ENCODE measurements at regions not wholly inside any gene's neighbourhood (a gene's known extent, or its start where the extent isn't known, plus 50 kb on each side); places are given as distances from the start of the nearest gene placed in this dataset.
"Not testable (repeated sequence)": the region's sequence is repeated elsewhere in the genome, so short reads cannot be mapped to it uniquely, and the experiment has no call there.

DNA sequence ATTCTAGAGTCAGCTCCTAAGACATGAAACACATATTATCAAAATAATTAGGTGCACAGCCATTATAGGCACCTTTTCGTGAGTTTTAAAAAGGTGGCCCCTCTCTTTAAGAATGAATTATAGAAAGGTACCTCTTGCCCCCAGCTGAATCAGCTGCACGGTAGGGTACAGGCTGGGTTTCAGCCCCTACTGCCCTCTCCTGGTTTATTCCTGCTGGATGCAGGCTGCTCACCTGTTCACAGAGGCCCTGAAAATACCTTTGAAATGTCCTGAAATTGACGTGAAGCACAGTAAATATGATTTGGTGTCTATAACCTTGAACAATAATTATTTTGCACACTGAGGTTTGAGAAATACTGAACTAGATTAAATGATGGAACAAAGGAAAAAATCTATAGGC is 504.8 kb upstream of the SGCD start:
- H3K36me3 ChIP-seq (ENCODE audit: control insufficient read depth, insufficient read depth, low read length) = no peaks in the 10 kb centered on the region
- DNase-seq (ENCODE audit: extremely low read depth, insufficient read length) = no peak
- no peak overlapping the region for H3K4me3 ChIP-seq (replicated peaks; ENCODE audit: low read depth, low read length)
- TF ChIP-seq, protein P1, sequence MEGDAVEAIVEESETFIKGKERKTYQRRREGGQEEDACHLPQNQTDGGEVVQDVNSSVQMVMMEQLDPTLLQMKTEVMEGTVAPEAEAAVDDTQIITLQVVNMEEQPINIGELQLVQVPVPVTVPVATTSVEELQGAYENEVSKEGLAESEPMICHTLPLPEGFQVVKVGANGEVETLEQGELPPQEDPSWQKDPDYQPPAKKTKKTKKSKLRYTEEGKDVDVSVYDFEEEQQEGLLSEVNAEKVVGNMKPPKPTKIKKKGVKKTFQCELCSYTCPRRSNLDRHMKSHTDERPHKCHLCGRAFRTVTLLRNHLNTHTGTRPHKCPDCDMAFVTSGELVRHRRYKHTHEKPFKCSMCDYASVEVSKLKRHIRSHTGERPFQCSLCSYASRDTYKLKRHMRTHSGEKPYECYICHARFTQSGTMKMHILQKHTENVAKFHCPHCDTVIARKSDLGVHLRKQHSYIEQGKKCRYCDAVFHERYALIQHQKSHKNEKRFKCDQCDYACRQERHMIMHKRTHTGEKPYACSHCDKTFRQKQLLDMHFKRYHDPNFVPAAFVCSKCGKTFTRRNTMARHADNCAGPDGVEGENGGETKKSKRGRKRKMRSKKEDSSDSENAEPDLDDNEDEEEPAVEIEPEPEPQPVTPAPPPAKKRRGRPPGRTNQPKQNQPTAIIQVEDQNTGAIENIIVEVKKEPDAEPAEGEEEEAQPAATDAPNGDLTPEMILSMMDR (IDR thresholded peaks at IDR 0.05; ENCODE audit: insufficient read depth, low read length, poor library complexity, severe bottlenecking) = no peak
- no peaks in the 10 kb centered on the region for H3K27me3 ChIP-seq (replicated peaks; ENCODE audit: control insufficient read depth, insufficient read depth, low read length)

DNA sequence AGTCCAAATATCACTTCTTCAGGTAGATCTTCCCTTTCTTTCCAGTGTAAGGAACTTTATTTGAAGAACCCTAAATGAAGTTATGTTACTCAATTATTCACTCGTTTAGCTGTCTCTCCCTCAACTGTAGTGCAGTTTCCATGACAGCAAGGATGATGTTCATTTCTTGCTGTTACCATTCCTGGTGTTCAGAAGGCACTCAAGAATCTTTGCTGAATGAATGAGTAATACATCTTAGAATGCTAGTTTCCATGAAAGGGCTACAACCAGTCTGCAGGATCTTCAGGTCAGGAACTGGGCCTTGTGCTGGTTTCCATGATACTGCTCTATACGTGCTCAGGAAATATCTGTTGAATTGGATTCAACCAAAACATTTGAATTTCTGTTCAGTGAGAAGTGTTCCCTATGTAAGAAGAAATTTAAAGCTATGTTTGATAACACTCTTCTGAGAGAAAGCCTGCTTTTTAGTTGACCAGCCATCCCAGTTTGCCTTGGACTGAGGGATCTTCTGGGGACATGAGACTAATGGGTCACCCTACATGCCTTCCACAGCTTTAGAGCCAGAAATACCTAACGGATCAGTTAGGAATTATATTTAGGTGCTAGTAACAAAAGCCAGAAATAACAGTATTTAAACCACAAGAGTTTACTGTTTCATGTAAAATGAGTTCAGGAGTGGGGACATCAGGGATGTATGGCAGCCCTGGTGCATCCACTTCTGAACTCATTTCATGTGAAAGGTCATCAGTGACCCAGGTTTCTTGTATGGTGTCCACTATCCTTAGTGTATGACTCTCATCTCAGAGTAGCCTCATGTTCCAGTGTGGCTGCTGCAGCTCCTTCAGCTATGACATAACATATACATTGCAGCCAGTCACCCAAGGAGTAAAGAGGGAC is 500.1 kb upstream of the SGCD start:
- H3K4me3 ChIP-seq (replicated peaks; ENCODE audit: low read depth, low read length) = no peak overlapping the region
- no peaks in the 10 kb centered on the region for H3K27me3 ChIP-seq (replicated peaks; ENCODE audit: control insufficient read depth, insufficient read depth, low read length)
- no peaks in the 10 kb centered on the region for H3K36me3 ChIP-seq (ENCODE audit: control insufficient read depth, insufficient read depth, low read length)
- DNase-seq (ENCODE audit: extremely low read depth, insufficient read length) = no peak
- TF ChIP-seq, protein P1 (IDR thresholded peaks at IDR 0.05; ENCODE audit: insufficient read depth, low read length, poor library complexity, severe bottlenecking) = no peak

DNA sequence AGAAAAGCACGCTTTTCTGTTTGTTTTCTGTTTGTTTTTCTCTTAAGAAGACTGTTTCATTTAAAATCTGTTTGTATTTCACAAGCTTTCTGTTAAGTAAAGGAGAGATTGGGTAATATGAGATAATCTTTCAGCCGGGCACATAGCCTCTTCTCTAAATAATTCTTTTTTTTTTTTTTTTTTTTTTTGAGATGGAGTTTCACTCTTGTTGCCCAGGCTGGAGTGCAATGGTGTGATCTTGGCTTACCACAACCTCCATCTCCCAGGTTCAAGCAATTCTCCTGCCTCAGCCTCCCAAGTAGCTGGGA is 499.5 kb upstream of the SGCD start:
- not testable (repeated sequence) for H3K4me3 ChIP-seq (replicated peaks; ENCODE audit: low read depth, low read length); DNase-seq (ENCODE audit: extremely low read depth, insufficient read length); H3K36me3 ChIP-seq (ENCODE audit: control insufficient read depth, insufficient read depth, low read length); H3K27me3 ChIP-seq (replicated peaks; ENCODE audit: control insufficient read depth, insufficient read depth, low read length)

DNA sequence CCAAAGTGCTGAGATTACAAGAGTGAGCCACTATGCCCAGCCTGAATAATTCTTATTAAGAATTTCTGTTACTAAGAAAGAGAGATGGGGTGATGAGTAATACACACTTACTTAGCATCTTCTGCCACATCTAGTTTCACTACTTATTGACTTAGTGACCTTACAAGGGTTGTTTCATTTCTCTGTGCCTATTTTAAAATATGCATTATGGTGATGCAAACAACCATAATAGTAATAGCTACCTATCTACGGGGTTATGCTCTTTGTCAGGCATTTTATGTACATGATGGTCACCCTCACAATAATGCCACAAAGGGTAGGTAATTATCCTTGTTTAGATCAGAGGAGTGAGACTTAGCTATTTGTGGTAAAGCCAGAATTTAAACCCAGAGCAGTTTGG is 499.0 kb upstream of the SGCD start:
- peak; percentile 57 for DNase-seq (ENCODE audit: extremely low read depth, insufficient read length)
- Histone ChIP-seq H3K27me3 (replicated peaks; ENCODE audit: control insufficient read depth, insufficient read depth, low read length) (no peaks in the 10 kb centered on the region), H3K4me3 (replicated peaks; ENCODE audit: low read depth, low read length) (no peak overlapping the region), H3K36me3 (ENCODE audit: control insufficient read depth, insufficient read depth, low read length) (no peaks in the 10 kb centered on the region)
- TF ChIP-seq, protein P1 (IDR thresholded peaks at IDR 0.05; ENCODE audit: insufficient read depth, low read length, poor library complexity, severe bottlenecking) = no peak

DNA sequence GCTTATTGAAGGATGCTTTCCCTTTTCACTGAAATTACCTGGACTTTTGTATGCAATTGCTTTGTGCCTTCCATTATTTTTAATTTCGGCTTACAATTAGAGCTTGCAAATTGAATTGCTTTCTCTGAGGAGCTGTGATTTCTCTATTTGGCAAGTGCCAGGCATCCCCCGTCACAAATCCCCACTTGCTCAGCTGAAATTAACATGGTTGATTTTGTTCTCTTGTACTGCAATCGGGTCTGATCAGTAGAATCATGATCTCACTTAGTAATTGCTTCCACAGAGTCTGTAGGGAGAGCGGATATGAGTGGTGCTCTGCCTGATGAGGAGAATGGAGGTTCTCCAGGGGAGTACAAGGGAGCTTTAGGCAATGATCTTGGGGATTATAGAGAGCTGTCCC is 495.5 kb upstream of the SGCD start:
- DNase-seq (ENCODE audit: extremely low read depth, insufficient read length) = no peak
- TF ChIP-seq, protein P1 (IDR thresholded peaks at IDR 0.05; ENCODE audit: insufficient read depth, low read length, poor library complexity, severe bottlenecking) = no peak
- Histone ChIP-seq H3K4me3 (replicated peaks; ENCODE audit: low read depth, low read length) (no peak overlapping the region), H3K27me3 (replicated peaks; ENCODE audit: control insufficient read depth, insufficient read depth, low read length) (no peaks in the 10 kb centered on the region), H3K36me3 (ENCODE audit: control insufficient read depth, insufficient read depth, low read length) (no peaks in the 10 kb centered on the region)

DNA sequence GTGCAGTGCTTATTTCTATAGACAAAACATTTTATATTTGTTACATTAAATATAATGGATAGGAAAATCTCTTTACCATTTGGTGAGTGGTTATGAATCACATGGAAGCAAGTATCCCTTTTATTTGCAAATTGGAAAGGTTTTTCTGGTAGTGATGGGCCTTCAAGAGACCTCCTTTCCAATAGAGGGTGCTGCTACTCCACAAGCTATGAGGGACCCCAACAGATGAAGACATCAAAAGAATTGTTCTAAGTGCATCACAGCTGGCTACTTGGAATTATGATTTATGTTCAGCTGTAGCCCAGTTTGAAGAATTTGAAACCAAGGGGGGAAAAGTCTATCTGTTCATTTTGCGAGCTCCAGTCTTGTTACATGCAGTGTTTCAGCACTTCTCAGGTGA is 493.7 kb upstream of the SGCD start:
- DNase-seq (ENCODE audit: extremely low read depth, insufficient read length) = no peak
- TF ChIP-seq, protein P1 (IDR thresholded peaks at IDR 0.05; ENCODE audit: insufficient read depth, low read length, poor library complexity, severe bottlenecking) = peak; percentile 16
- H3K36me3 ChIP-seq (ENCODE audit: control insufficient read depth, insufficient read depth, low read length) = no peaks in the 10 kb centered on the region
- no peak overlapping the region for H3K4me3 ChIP-seq (replicated peaks; ENCODE audit: low read depth, low read length)
- no peaks in the 10 kb centered on the region for H3K27me3 ChIP-seq (replicated peaks; ENCODE audit: control insufficient read depth, insufficient read depth, low read length)

Measured in GM06990 (cell line).